OCI-LY3 (cell line): ENCODE measurements at regions not wholly inside any gene's neighbourhood (a gene's known extent, or its start where the extent isn't known, plus 50 kb on each side); places are given as distances from the start of the nearest gene placed in this dataset.

ENCODE experiments used
- H2AFZ ChIP-seq: fragments of 200-600, 300-600 bp; shearing (Covaris generic); 2 replicates; pipeline ENCODE4 v1.6.0; 2014; ENCODE audit warnings: antibody characterized with exemption, low read depth, low read length
- H3K27ac ChIP-seq: fragments of 200-600, 300-600 bp; sonication (generic); 2 replicates; pipeline ENCODE4 v1.5.1; 2014; ENCODE audit warnings: mild to moderate bottlenecking, low read length, moderate library complexity, mixed read lengths
- H3K27me3 ChIP-seq: fragments of 200-600, 300-600 bp; sonication (generic); 2 replicates; pipeline ENCODE4 v1.6.1; 2014; ENCODE audit warnings: low read depth, low read length, mixed read lengths
- H3K36me3 ChIP-seq: fragments of 200-600, 300-600 bp; sonication (generic); replicated peaks from 2 replicates; pipeline ENCODE3; 2014; ENCODE audit warnings: low read depth, low read length, mixed read lengths
- H3K4me1 ChIP-seq: fragments of 300-600, 200-600 bp; sonication (generic); 2 replicates; pipeline ENCODE4 v1.6.1; 2014; ENCODE audit warnings: low read length, mixed read lengths
- H3K4me2 ChIP-seq: fragments of 200-600, 300-600 bp; sonication (generic); 2 replicates; pipeline ENCODE4 v1.6.1; 2014; ENCODE audit warnings: low read length, mixed read lengths
- H3K4me3 ChIP-seq: fragments of 300-600, 200-600 bp; sonication (generic); 2 replicates; pipeline ENCODE4 v1.5.1; 2014; ENCODE audit warnings: antibody characterized with exemption, mild to moderate bottlenecking, low read length, moderate library complexity
- H3K79me2 ChIP-seq: fragments of 300-600, 200-600 bp; shearing (Covaris generic); 2 replicates; pipeline ENCODE4 v1.6.1; 2014; ENCODE audit warnings: mild to moderate bottlenecking, low read length, mixed read lengths
- H3K9ac ChIP-seq: fragments of 300-600, 200-600 bp; shearing (Covaris generic); 2 replicates; pipeline ENCODE4 v1.6.0; 2014; ENCODE audit warnings: mild to moderate bottlenecking, low read length, moderate library complexity
- H3K9me3 ChIP-seq: fragments of 200-600, 300-600 bp; shearing (Covaris generic); 2 replicates; pipeline ENCODE4 v1.6.1; 2014; ENCODE audit warnings: low read length, mixed read lengths; ENCODE audit not compliant: insufficient read depth
- H4K20me1 ChIP-seq: fragments of 200-600, 300-600 bp; sonication (generic); 2 replicates; pipeline ENCODE4 v1.6.1; 2016; ENCODE audit warnings: low read length, mixed read lengths; ENCODE audit not compliant: insufficient read depth
- CTCF ChIP-seq: fragments of 200-600, 300-600 bp; sonication (generic); IDR thresholded peaks from 2 replicates; pipeline ENCODE4 v1.5.1; 2014; ENCODE audit warnings: antibody characterized with exemption, low read length, low read depth
- EZH2phosphoT487 ChIP-seq: fragments of 200-600 bp; shearing (Covaris generic); IDR thresholded peaks from 2 replicates; pipeline ENCODE4 v1.6.1; 2018; ENCODE audit warnings: antibody characterized with exemption, mixed run types, low read depth

GRCh38 chr2:18276583-18277075 is 283.8 kb downstream of the RDH14 start:
- H4K20me1 ChIP-seq = no peaks in the 10 kb centered on the region
- no peaks in the 10 kb centered on the region for H3K9me3 ChIP-seq
- H3K79me2 ChIP-seq = no peaks in the 10 kb centered on the region
- H3K4me2 ChIP-seq = no peak overlapping the region
- no peaks in the 10 kb centered on the region for H3K27me3 ChIP-seq
- no peaks in the 10 kb centered on the region for H3K4me1 ChIP-seq
- no peaks in the 10 kb centered on the region for H3K36me3 ChIP-seq
- TF ChIP-seq CTCF = no peak
- no peak overlapping the region for H2AFZ ChIP-seq
- no peak overlapping the region for H3K27ac ChIP-seq
- H3K4me3 ChIP-seq = no peak overlapping the region
- H3K9ac ChIP-seq = no peak overlapping the region

- no peaks in the 10 kb centered on the region for H3K79me2 ChIP-seq
- H3K9me3 ChIP-seq = no peaks in the 10 kb centered on the region
- H3K27ac ChIP-seq = no peak overlapping the region
- TF ChIP-seq CTCF = no peak
- TF ChIP-seq EZH2phosphoT487 = no peak
- H3K4me3 ChIP-seq = no peak overlapping the region
- no peaks in the 10 kb centered on the region for H3K36me3 ChIP-seq
- H2AFZ ChIP-seq = no peak overlapping the region
- no peak overlapping the region for H3K4me2 ChIP-seq
- H3K27me3 ChIP-seq = no peaks in the 10 kb centered on the region
- H4K20me1 ChIP-seq = no peaks in the 10 kb centered on the region
- no peaks in the 10 kb centered on the region for H3K4me1 ChIP-seq
- no peak overlapping the region for H3K9ac ChIP-seq
Observed at GRCh38 chr2:18273205-18273604, 287.2 kb downstream of the RDH14 start.

GRCh38 chr2:18272148-18272494 is 288.3 kb downstream of the RDH14 start:
- Histone ChIP-seq H3K4me2 (no peak overlapping the region), H3K4me1 (no peaks in the 10 kb centered on the region), H3K36me3 (no peaks in the 10 kb centered on the region), H3K27me3 (no peaks in the 10 kb centered on the region), H3K27ac (no peak overlapping the region), H3K79me2 (no peaks in the 10 kb centered on the region), H3K9ac (no peak overlapping the region), H2AFZ (no peak overlapping the region), H4K20me1 (no peaks in the 10 kb centered on the region), H3K4me3 (no peak overlapping the region), H3K9me3 (no peaks in the 10 kb centered on the region)
- TF ChIP-seq CTCF = no peak
- no peak for TF ChIP-seq EZH2phosphoT487

GRCh38 chr2:18271370-18272147 is 288.9 kb downstream of the RDH14 start:
- no peak overlapping the region for H3K4me3 ChIP-seq
- H3K9me3 ChIP-seq = no peaks in the 10 kb centered on the region
- TF ChIP-seq CTCF (no peak), EZH2phosphoT487 (no peak)
- no peaks in the 10 kb centered on the region for H4K20me1 ChIP-seq
- H3K27me3 ChIP-seq = no peaks in the 10 kb centered on the region
- H3K9ac ChIP-seq = no peak overlapping the region
- no peak overlapping the region for H3K27ac ChIP-seq
- no peak overlapping the region for H3K4me2 ChIP-seq
- H2AFZ ChIP-seq = no peak overlapping the region
- no peaks in the 10 kb centered on the region for H3K79me2 ChIP-seq
- no peaks in the 10 kb centered on the region for H3K4me1 ChIP-seq
- H3K36me3 ChIP-seq = no peaks in the 10 kb centered on the region
